Femur (tissue), 1 donor: ENCODE measurements at regions not wholly inside any gene's neighbourhood (a gene's known extent, or its start where the extent isn't known, plus 50 kb on each side); places are given as distances from the start of the nearest gene placed in this dataset.

Source experiments
- DNase-seq: peaks from one replicate; pipeline ENCODE4 v3.0.0-alpha.2; 2017

DNA sequence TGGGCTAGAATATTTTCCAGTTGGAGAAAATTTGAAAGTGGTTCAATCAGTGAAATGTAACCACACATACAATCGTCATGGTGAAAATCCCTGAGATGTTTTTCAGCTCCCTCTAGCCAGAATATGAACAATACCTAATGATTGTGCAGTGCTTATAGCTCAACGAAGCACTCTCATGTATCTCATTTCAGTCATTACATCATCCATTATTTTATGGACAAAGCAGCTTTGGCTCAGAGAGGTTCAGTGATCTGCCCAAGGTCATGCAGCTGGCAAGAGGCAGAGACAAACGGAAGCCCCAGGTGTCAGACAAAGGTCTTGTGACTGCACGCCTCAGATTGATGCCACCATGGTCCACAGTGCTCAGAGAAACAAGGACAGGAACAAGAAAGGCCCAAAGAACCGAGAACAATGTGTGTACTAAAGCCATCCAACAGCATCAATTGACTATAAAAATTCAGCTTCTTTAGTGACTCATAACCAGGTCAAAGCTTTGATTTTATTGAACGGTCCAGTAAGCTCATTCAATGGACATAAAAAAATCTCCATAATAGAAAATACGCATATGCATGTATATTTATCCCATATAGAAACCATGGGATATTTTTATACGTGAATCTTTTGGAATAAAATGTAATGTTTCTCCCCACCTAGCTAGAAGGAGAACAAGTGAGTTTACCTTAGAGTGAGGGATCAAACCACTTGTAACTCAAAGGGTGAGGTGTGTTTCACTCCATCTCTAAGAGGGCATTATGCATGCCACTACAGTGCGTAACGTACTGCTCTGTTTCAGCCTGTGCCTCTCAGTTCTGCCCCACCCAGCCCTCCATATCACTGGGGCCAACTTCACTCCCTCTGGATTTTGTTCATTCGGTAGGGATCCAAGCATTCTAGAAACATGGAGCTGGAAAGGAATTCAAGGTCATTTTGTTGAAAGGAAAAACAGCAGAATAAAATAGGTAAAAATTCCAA is 141.8 kb downstream of the GRIN2B start:
- DNase-seq: no peak

DNA sequence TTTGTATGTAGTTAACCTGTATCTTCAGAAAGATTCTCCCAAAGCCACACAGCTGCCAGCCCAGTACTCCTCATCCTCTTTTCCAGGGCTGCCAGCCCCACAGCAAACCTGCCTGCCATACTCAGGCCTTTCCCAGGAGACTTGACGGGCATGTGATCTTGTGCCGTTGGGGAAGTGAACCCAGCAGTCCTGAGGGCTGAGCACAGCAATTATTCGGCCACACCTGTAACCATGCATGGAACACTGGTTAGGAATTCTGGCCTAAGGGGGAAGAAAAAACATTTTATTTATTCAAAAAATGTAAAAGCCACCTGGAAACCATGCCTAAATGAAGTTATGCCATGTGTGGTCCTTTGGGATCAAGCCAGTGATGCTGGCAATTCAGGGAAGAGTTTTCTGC is 145.3 kb downstream of the GRIN2B start:
- DNase-seq: no peak

GRCh38 chr12:13835652-13836051 is 145.8 kb downstream of the GRIN2B start:
- DNase-seq: no peak

DNA sequence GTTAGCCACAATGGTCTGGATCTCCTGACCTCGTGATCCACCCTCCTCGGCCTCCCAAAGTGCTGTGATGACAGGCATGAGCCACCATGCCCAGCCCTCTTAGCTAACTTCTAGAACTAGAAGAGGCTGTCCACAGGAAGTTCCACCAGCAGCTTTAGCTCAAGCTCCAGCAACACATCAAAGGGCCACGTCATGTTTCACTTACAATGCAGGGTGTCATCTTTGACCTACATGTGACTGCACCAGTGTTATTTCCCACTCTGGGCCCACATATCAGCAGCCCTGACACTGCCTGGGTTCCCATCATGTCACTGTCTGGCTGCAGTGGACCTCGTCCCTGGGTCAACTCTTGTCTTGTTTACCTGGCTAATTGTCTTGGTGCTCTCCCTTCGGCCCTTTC is 147.2 kb downstream of the GRIN2B start:
- DNase-seq: no peak

- DNase-seq: no peak
These were observed 164.3 kb downstream of the GRIN2B start for GRCh38 chr12:13817131-13817530.

DNA sequence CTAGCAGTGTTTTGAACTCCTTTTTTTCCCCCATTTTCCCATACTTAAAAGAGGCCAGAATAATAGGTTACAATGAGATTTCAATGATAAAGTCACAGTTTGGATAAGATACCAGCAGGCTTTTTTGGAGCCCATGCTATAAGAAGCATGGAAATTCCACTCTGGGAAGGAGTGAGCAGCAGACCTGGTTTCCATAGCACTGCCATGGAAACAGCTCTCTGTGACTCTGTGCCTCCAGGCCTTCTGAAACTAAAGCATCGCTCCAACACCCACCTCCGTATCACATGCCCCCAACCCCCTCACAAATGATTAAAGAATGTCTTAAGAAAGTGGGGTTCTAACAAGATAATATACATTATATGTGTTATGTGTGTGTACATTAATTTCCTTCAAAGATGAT is 165.0 kb downstream of the GRIN2B start:
- DNase-seq: no peak

- DNase-seq: no peak
These were observed 169.2 kb downstream of the GRIN2B start for GRCh38 chr12:13812168-13812567.

DNA sequence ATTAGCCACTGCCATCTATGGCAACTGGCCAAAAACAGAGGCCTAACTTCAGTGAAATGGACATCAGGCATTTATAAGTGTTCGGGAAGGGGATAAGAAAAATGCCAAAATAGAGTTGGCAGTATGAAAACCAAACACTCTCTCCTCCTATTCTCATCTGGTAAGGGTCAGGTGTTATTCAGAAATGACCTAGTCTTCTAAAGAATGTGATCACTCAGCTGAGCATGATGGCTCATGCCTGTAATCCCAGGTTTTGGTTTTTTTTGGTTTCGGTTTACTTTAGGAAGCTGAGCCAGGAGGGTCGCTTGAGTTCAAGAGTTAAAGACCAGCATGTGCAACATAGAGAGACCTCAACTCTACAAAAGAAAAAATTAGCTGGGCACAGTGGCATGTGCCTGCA is 170.3 kb downstream of the GRIN2B start:
- DNase-seq: no peak

DNA sequence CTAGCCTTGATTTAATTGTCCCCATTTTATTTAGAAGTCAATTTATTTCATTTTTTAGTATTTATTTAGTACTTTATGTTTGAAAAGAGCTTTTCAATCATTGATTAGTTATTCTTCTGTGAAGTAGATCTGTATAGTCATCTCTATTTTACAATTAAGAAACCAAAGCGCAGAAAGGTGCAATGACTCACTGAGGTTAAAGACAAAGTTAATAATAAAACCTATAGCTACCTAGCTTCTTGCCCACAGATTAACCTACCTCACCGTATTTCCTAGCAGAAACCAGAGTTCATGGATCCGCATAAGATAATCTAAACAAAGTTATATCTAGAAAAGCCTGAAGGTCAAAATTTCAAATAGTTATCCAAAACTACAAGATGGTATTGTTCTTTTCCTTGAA is 176.4 kb downstream of the GRIN2B start:
- DNase-seq: no peak

- DNase-seq: no peak
These were observed 179.9 kb downstream of the GRIN2B start for GRCh38 chr12:13801543-13801942.

GRCh38 chr12:13799574-13799973 is 181.8 kb downstream of the GRIN2B start:
- no peak for DNase-seq

DNA sequence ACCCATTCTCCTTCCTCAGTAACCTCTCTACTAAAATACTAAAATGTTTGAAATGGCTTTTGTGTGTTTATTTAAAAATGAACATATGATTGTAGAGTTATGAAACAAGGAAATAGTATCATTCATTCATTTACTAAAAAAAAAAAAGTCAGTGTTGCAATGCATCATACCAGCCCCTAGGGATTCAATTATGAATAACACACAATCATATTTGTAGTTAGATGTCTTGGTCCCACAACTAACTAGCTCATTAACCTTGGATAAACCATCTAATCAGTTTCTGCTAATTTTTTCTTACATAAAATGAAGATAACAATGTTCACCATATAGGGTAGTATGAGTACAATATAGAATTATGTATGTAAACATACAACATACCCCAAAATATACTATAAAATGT is 183.2 kb downstream of the GRIN2B start:
- DNase-seq: no peak

GRCh38 chr12:13794706-13795105 is 186.7 kb downstream of the GRIN2B start:
- no peak for DNase-seq

- DNase-seq: no peak
These were observed 191.1 kb downstream of the GRIN2B start for GRCh38 chr12:13790317-13790716.

DNA sequence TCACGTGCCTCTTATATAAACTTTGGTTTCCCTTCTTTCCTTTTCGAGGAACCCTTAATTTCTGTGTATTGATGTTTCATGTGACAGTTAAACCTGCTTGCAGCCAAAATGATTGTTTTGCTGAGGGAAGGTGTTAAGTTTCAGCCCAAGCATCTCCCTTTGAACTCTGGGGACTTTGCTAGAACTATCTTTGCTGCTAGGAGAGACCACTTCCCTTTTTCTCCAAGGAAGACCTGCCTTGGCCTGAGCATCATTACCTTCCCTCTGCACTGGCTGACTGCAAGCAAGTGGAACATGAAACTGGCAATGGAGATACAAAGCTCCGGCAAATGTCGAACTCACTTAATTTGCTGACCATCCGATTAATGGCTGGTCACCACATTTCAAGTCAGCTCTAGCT is 192.8 kb downstream of the GRIN2B start:
- DNase-seq: no peak

DNA sequence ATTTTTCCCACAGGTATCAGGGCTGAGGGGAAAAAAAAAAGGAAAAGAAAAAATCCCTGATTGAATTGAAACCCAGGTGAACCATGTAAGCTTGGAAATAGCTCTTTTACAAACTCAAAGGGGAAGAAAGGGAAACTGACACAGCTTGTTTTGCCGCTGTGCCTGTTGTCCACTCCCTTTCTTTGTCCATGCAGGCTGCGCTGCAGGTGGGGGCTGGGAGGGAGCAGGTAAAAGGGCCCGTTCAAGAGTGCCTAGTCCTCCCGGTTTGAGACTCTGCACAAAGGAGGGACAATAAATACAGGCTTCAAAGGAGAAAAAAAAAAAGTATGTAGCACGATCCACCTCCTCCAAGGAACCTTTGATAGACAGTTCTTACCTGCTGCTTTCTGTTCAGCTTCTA is 194.8 kb downstream of the GRIN2B start:
- no peak for DNase-seq

GRCh38 chr12:13784504-13784903 is 196.9 kb downstream of the GRIN2B start:
- no peak for DNase-seq

DNA sequence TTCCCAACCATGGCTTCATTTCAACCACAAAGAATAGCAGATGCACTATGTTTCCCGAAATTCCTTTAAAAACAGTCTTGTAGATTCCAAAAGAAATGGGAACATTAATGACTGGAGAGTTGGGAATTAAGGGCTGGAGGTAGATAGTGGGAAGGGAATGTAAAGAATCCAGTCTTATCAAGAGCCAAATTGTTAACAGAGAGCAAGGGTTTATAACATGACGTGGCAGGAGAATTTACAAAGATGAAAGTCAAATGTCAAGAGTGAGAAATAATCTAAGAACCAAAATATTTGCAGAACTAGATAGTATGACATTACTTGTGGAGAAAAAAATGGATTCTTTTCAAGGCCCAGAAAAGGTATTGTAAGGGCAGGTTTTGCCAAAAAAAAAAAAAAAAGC is 200.9 kb downstream of the GRIN2B start:
- no peak for DNase-seq

GRCh38 chr12:13777374-13777773 is 204.0 kb downstream of the GRIN2B start:
- no peak for DNase-seq

GRCh38 chr12:13772264-13772663 is 209.1 kb downstream of the GRIN2B start:
- DNase-seq: no peak

- no peak for DNase-seq
These were observed 210.8 kb downstream of the GRIN2B start for GRCh38 chr12:13770576-13770975.

DNA sequence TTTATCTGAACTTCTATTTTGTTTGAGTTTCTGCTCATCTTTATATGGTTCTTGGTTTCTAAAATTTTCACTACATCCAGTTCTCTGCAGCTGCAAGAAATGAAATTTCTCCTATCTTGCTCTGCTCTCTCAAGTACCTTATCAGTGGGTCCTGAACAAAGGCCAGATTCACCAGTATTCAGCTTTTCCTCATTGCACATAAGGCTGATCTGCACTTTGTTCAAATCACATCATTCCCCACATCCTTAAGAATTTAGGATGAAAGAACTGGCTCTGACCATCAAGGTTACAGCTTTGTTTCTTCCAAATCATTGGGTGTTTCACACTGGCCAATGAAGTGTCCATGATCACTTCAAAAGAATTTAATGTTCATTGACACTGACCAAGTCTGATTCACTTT is 211.4 kb downstream of the GRIN2B start:
- DNase-seq: no peak

- no peak for DNase-seq
These were observed 212.1 kb downstream of the GRIN2B start for GRCh38 chr12:13769273-13769672.

DNA sequence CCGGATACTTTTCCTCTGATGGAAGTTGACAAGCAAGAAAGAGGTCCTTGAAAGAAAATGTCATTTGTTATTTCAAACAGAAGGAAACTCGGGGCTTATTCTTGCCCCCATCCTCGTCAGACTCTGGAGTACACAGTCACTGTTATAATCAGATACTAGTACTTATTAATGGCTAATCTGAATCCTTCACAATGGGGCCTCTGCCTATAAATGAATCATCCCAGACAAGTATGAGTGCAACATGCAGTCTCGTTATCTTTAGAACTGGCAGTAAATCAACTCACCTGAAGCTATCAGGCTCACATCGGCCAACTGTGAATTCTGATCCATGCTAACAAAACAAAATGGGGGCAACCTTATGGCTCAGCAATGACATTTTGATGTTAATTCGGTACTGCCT is 216.7 kb downstream of the GRIN2B start:
- no peak for DNase-seq

GRCh38 chr12:13749389-13749788 is 232.0 kb downstream of the GRIN2B start:
- no peak for DNase-seq
